ENCODE measurements at regions not wholly inside any gene's neighbourhood (a gene's known extent, or its start where the extent isn't known, plus 50 kb on each side); places are given as distances from the start of the nearest gene placed in this dataset.
"Not testable (repeated sequence)": the region's sequence is repeated elsewhere in the genome, so short reads cannot be mapped to it uniquely, and the experiment has no call there.

GRCh38 chr2:87275974-87276629 lies 254.5 kb upstream of the PLGLB1 start:
- DNase-seq: not testable (repeated sequence)

- not testable (repeated sequence) for DNase-seq
Observed at GRCh38 chr2:87276673-87277072, 255.0 kb upstream of the PLGLB1 start.

GRCh38 chr2:87277734-87278133 lies 256.1 kb upstream of the PLGLB1 start:
- not testable (repeated sequence) for DNase-seq

GRCh38 chr2:87280596-87281355 lies 259.1 kb upstream of the PLGLB1 start:
- not testable (repeated sequence) for DNase-seq

GRCh38 chr2:87283735-87284470 lies 262.3 kb upstream of the PLGLB1 start:
- not testable (repeated sequence) for DNase-seq

- DNase-seq: not testable (repeated sequence)
Observed at GRCh38 chr2:87284471-87284772, 262.8 kb upstream of the PLGLB1 start.

GRCh38 chr2:87285139-87285538 lies 263.5 kb upstream of the PLGLB1 start:
- DNase-seq: not testable (repeated sequence)

- not testable (repeated sequence) for DNase-seq
Observed at GRCh38 chr2:87290566-87291307, 269.1 kb upstream of the PLGLB1 start.

- DNase-seq: not testable (repeated sequence)
Observed at GRCh38 chr2:87291400-87292200, 270.0 kb upstream of the PLGLB1 start.

- DNase-seq: not testable (repeated sequence)
Observed at GRCh38 chr2:87293931-87294594, 272.4 kb upstream of the PLGLB1 start.

- not testable (repeated sequence) for DNase-seq
Observed at GRCh38 chr2:87295135-87295534, 273.5 kb upstream of the PLGLB1 start.

GRCh38 chr2:87301349-87301748 lies 279.7 kb upstream of the PLGLB1 start:
- not testable (repeated sequence) for DNase-seq

GRCh38 chr2:87301871-87302270 lies 280.2 kb upstream of the PLGLB1 start:
- DNase-seq: not testable (repeated sequence)

GRCh38 chr2:87308621-87309020 lies 287.0 kb upstream of the PLGLB1 start:
- not testable (repeated sequence) for DNase-seq

- not testable (repeated sequence) for DNase-seq
Observed at GRCh38 chr2:87309785-87310184, 288.1 kb upstream of the PLGLB1 start.

- DNase-seq: not testable (repeated sequence)
Observed at GRCh38 chr2:87311896-87312441, 290.3 kb upstream of the PLGLB1 start.

- not testable (repeated sequence) for DNase-seq
Observed at GRCh38 chr2:87314622-87315021, 293.0 kb upstream of the PLGLB1 start.

GRCh38 chr2:87315183-87315902 lies 293.7 kb upstream of the PLGLB1 start:
- DNase-seq: not testable (repeated sequence)

- DNase-seq: not testable (repeated sequence)
Observed at GRCh38 chr2:87317193-87317592, 295.5 kb upstream of the PLGLB1 start.

- DNase-seq: not testable (repeated sequence)
Observed at GRCh38 chr2:87318814-87319491, 297.3 kb upstream of the PLGLB1 start.
